H1 (cell line): ENCODE measurements at regions not wholly inside any gene's neighbourhood (a gene's known extent, or its start where the extent isn't known, plus 50 kb on each side); places are given as distances from the start of the nearest gene placed in this dataset.

Source experiments
- CTCF ChIA-PET: fragments of 300-600 bp; sonication (Branson Sonifier 250); formaldehyde crosslinking; loops from one replicate; lab custom pipeline; 2021; ENCODE audit not compliant: partially characterized antibody; lab: Charles Lee
- POLR2A ChIA-PET: fragments of 300-600 bp; sonication (Branson Sonifier 250); formaldehyde crosslinking; loops from one replicate; lab custom pipeline; 2021; ENCODE audit warnings: inconsistent platforms; ENCODE audit not compliant: partially characterized antibody; lab: Charles Lee
- DNase-seq, 2 experiments: peaks; one replicate each; pipeline versions ENCODE4 v3.0.0 to v3.0.0-alpha.2; 2010 to 2022; ENCODE audit warnings: low spot score in 2 of 2, low read depth in 1 of 2, mixed read lengths in 1 of 2
- FAIRE-seq: peaks from 2 replicates; lab custom pipeline; 2011; peaks lifted over from hg19 to GRCh38; lab: Jason Lieb, UNC
- H2AFZ ChIP-seq: 2 replicates; pipeline ENCODE4 v1.8.1; 2012; ENCODE audit warnings: low read length, inconsistent platforms
- H2AK5ac ChIP-seq: 2 replicates; pipeline ENCODE4 v1.6.1; 2013; ENCODE audit warnings: low read depth, low read length
- H2BK120ac ChIP-seq: replicated peaks from 2 replicates; pipeline ENCODE3; 2013; ENCODE audit warnings: low read depth, low read length, inconsistent platforms
- H2BK12ac ChIP-seq: 2 replicates; pipeline ENCODE4 v1.6.1; 2013; ENCODE audit warnings: low read depth, low read length
- H2BK15ac ChIP-seq: 2 replicates; pipeline ENCODE4 v1.6.1; 2013; ENCODE audit warnings: low read length
- H2BK20ac ChIP-seq: 2 replicates; pipeline ENCODE4 v1.6.1; 2013; ENCODE audit warnings: low read length
- H2BK5ac ChIP-seq: 2 replicates; pipeline ENCODE4 v1.6.1; 2013; ENCODE audit warnings: low read depth, low read length
- H3K14ac ChIP-seq: 2 replicates; pipeline ENCODE4 v1.6.1; 2013; ENCODE audit warnings: inconsistent platforms; ENCODE audit not compliant: insufficient read length
- H3K18ac ChIP-seq: 2 replicates; pipeline ENCODE4 v1.6.1; 2013; ENCODE audit warnings: low read length; ENCODE audit errors: extremely low read depth
- H3K23ac ChIP-seq: 2 replicates; pipeline ENCODE4 v1.6.1; 2013; ENCODE audit warnings: inconsistent platforms; ENCODE audit not compliant: insufficient read length
- H3K23me2 ChIP-seq: 2 replicates; pipeline ENCODE4 v1.6.1; 2013; ENCODE audit warnings: low read depth, low read length
- H3K27ac ChIP-seq: 2 replicates; pipeline ENCODE4 v1.6.1; 2011; ENCODE audit warnings: low read depth, low read length, inconsistent platforms
- H3K27me3 ChIP-seq, 4 experiments: replicated peaks in 1 of 4; 1 replicate in 1 of 4; 2 replicates in 3 of 4; pipeline versions ENCODE4 v1.6.1 to v1.8.1; 2011 to 2013; ENCODE audit warnings: low read length in 3 of 4, mild to moderate bottlenecking in 3 of 4, inconsistent platforms in 2 of 4, mixed read lengths in 2 of 4, moderate library complexity in 1 of 4; ENCODE audit not compliant: control insufficient read depth in 3 of 4, insufficient read depth in 3 of 4; ENCODE audit errors: extremely low read depth in 1 of 4
- H3K36me3 ChIP-seq, 4 experiments: 2 replicates each; pipeline versions ENCODE4 v1.6.1 to v1.8.1; 2011 to 2013; ENCODE audit warnings: mild to moderate bottlenecking in 4 of 4, low read length in 3 of 4, moderate library complexity in 2 of 4, control low read depth in 1 of 4, inconsistent platforms in 1 of 4; ENCODE audit not compliant: insufficient read depth in 4 of 4, control insufficient read depth in 2 of 4
- H3K4ac ChIP-seq: replicated peaks from 2 replicates; pipeline ENCODE3; 2013; ENCODE audit warnings: low read length, low read depth, mixed read lengths, inconsistent platforms; ENCODE audit not compliant: insufficient read length
- H3K4me1 ChIP-seq, 4 experiments: replicated peaks in 1 of 4; 1 replicate in 1 of 4; 2 replicates in 3 of 4; pipeline versions ENCODE4 v1.6.1 to v1.8.1; 2011 to 2013; ENCODE audit warnings: low read length in 3 of 4, inconsistent platforms in 2 of 4, mixed read lengths in 1 of 4; ENCODE audit not compliant: insufficient read depth in 4 of 4, control insufficient read depth in 3 of 4
- H3K4me2 ChIP-seq, 2 experiments: 2 replicates each; pipeline versions ENCODE4 v1.6.1 to v1.8.1; 2011 to 2013; ENCODE audit warnings: low read depth in 2 of 2, low read length in 2 of 2, control low read depth in 1 of 2, inconsistent platforms in 1 of 2, mild to moderate bottlenecking in 1 of 2; ENCODE audit not compliant: insufficient read depth in 1 of 2
- H3K4me3 ChIP-seq, 4 experiments: fragments of 200-600, 300-600 bp in 1 of 4; sonication (generic), shearing (Covaris generic), sonication (Bioruptor Twin) in 1 of 4; 2 replicates each; pipeline versions ENCODE4 v1.5.1 to v1.8.1; 2011 to 2016; ENCODE audit warnings: low read length in 4 of 4, low read depth in 3 of 4, control low read depth in 2 of 4, inconsistent platforms in 2 of 4, mild to moderate bottlenecking in 2 of 4, mixed read lengths in 1 of 4, moderate library complexity in 1 of 4; ENCODE audit not compliant: insufficient read depth in 2 of 4; ENCODE audit errors: extremely low read depth in 1 of 4
- H3K56ac ChIP-seq: replicated peaks from 2 replicates; pipeline ENCODE3; 2013; ENCODE audit warnings: low read depth, mild to moderate bottlenecking, mixed read lengths, low read length, inconsistent platforms; ENCODE audit not compliant: insufficient read length
- H3K79me1 ChIP-seq: 2 replicates; pipeline ENCODE4 v1.6.1; 2013; ENCODE audit warnings: low read depth, low read length, control low read depth
- H3K79me2 ChIP-seq, 2 experiments: 2 replicates each; pipeline versions ENCODE4 v1.6.1 to v1.8.1; 2012 to 2013; ENCODE audit warnings: low read length in 2 of 2, mild to moderate bottlenecking in 2 of 2, inconsistent platforms in 1 of 2; ENCODE audit not compliant: insufficient read depth in 2 of 2, control insufficient read depth in 1 of 2
- H3K9ac ChIP-seq, 4 experiments: replicated peaks in 1 of 4; 1 replicate in 1 of 4; 2 replicates in 3 of 4; pipeline versions ENCODE4 v1.6.1 to v1.8.1; 2011 to 2013; ENCODE audit warnings: low read depth in 3 of 4, low read length in 3 of 4, control low read depth in 2 of 4, mild to moderate bottlenecking in 2 of 4, moderate library complexity in 2 of 4, inconsistent platforms in 1 of 4; ENCODE audit errors: extremely low read depth in 1 of 4
- H3K9me3 ChIP-seq, 2 experiments: 2 replicates each; pipeline versions ENCODE4 v1.6.1 to v1.8.1; 2012 to 2013; ENCODE audit warnings: mild to moderate bottlenecking in 2 of 2, moderate library complexity in 2 of 2, control low read depth in 1 of 2, inconsistent platforms in 1 of 2, low read depth in 1 of 2, low read length in 1 of 2, mixed read lengths in 1 of 2; ENCODE audit not compliant: insufficient read depth in 2 of 2
- H4K20me1 ChIP-seq, 2 experiments: replicated peaks in 1 of 2; 2 replicates each; pipeline versions ENCODE3 to v1.8.1; 2011 to 2013; ENCODE audit warnings: inconsistent platforms in 2 of 2, low read length in 2 of 2, mild to moderate bottlenecking in 1 of 2; ENCODE audit not compliant: insufficient read depth in 2 of 2, control insufficient read depth in 1 of 2
- H4K5ac ChIP-seq: 2 replicates; pipeline ENCODE4 v1.6.1; 2013; ENCODE audit warnings: low read length, low read depth, mixed read lengths, inconsistent platforms; ENCODE audit not compliant: insufficient read length
- H4K8ac ChIP-seq: 2 replicates; pipeline ENCODE4 v1.8.0; 2013; ENCODE audit warnings: mild to moderate bottlenecking, moderate library complexity, low read length, inconsistent platforms; ENCODE audit not compliant: insufficient read depth; ENCODE audit errors: extremely low read depth
- H4K91ac ChIP-seq: replicated peaks from 2 replicates; pipeline ENCODE3; 2013; ENCODE audit warnings: low read length, mixed read lengths, inconsistent platforms; ENCODE audit not compliant: insufficient read length
- BACH1 ChIP-seq: IDR thresholded peaks from 2 replicates; pipeline ENCODE4 v1.6.1; 2012; ENCODE audit warnings: low read length, improper control_type of control experiment
- CBX5 ChIP-seq: fragments of 300-800, 300-1000 bp; sonication (generic); IDR thresholded peaks from 2 replicates; pipeline ENCODE4 v1.7.1; 2016; ENCODE audit warnings: antibody characterized with exemption, low read length, low read depth
- CHD2 ChIP-seq: IDR thresholded peaks from 2 replicates; pipeline ENCODE4 v1.6.1; 2012; ENCODE audit warnings: low read length, improper control_type of control experiment
- NANOG ChIP-seq: IDR thresholded peaks from 2 replicates; pipeline ENCODE4 v1.6.1; 2011; ENCODE audit warnings: low read length, low read depth, mild to moderate bottlenecking, inconsistent platforms; ENCODE audit not compliant: insufficient read depth, poor library complexity, severe bottlenecking
- NRF1 ChIP-seq: IDR thresholded peaks from 2 replicates; pipeline ENCODE4 v1.6.1; 2011; ENCODE audit warnings: mild to moderate bottlenecking, low read depth, low read length, improper control_type of control experiment
- POLR2AphosphoS5 ChIP-seq: IDR thresholded peaks from 2 replicates; pipeline ENCODE4 v1.6.1; 2011; ENCODE audit warnings: low read depth, low read length
- SIRT6 ChIP-seq: IDR thresholded peaks from one replicate; pipeline ENCODE4 v1.7.1; 2012; ENCODE audit warnings: low read length, inconsistent platforms
- WGBS, 2 experiments: shearing (Covaris generic) in 1 of 2; methylation state at CpG; one replicate each; pipeline versions ENCODE4 v1.1.6 to v1.1.7; 2013 to 2015; ENCODE audit warnings: low lambda C conversion rate in 2 of 2, mixed read lengths in 2 of 2, inconsistent platforms in 1 of 2, low coverage in 1 of 2, missing lambda C conversion rate in 1 of 2; ENCODE audit not compliant: insufficient replicate concordance in 2 of 2, insufficient coverage in 1 of 2, insufficient read length in 1 of 2; ENCODE audit errors: extremely low coverage in 1 of 2, missing lambda C conversion rate in 1 of 2; 5-methylcytosine and 5-hydroxymethylcytosine counted together
- TF ChIP-seq, protein P1 (sequence below): IDR thresholded peaks from 2 replicates; pipeline ENCODE4 v1.6.1; 2011; ENCODE audit warnings: low read length, improper control_type of control experiment

DNA sequence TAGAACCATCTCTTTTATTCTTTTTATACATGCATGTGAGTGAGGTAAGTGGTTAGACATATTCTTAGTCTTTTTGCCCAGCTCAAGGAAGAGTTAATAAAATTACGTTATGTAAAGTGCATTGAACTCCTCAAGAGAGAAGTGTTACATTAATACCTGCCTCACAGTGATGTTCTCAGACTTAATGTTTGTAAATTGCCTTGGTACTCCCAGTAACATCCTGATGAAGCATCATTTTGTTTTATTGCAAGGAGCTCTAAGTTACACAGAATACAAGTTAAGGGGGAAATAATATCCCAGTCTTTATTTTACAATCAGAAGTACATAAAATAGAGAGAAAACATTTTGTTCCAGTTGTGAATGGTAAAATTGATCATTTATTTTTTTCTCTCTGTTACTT lies 89.5 kb upstream of the ARRDC3 start:
- H3K4me2 ChIP-seq: no peak overlapping the region
- H3K14ac ChIP-seq: no peak overlapping the region
- H2AK5ac ChIP-seq: no peak overlapping the region
- no peak overlapping the region for H2BK15ac ChIP-seq
- no peak overlapping the region for H2BK12ac ChIP-seq
- H4K8ac ChIP-seq: no peak overlapping the region
- FAIRE-seq: no peak
- no peak for TF ChIP-seq BACH1
- TF ChIP-seq, protein P1, sequence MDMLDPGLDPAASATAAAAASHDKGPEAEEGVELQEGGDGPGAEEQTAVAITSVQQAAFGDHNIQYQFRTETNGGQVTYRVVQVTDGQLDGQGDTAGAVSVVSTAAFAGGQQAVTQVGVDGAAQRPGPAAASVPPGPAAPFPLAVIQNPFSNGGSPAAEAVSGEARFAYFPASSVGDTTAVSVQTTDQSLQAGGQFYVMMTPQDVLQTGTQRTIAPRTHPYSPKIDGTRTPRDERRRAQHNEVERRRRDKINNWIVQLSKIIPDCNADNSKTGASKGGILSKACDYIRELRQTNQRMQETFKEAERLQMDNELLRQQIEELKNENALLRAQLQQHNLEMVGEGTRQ: no peak
- TF ChIP-seq CBX5: no peak
- no peak for TF ChIP-seq NRF1
- no peak for TF ChIP-seq CHD2
- no peak for TF ChIP-seq SIRT6
- TF ChIP-seq NANOG: no peak
- no peak for TF ChIP-seq POLR2AphosphoS5
- no peak overlapping the region for H2AFZ ChIP-seq
- no peak overlapping the region for H2BK5ac ChIP-seq
- H3K27ac ChIP-seq: no peak overlapping the region
- H4K5ac ChIP-seq: no peak overlapping the region
- H3K79me2 ChIP-seq: no peaks in the 10 kb centered on the region
- no peaks in the 10 kb centered on the region for H3K23me2 ChIP-seq
- H3K9me3 ChIP-seq: no peaks in the 10 kb centered on the region
- no peak overlapping the region for H2BK120ac ChIP-seq
- H2BK20ac ChIP-seq: no peak overlapping the region
- H4K20me1 ChIP-seq: no peaks in the 10 kb centered on the region
- WGBS, 2 experiments: 88% methylated on average over 1 of the region's 1 CpG; no CpG with 5 or more reads in 1 of the 2 experiments
- no peak overlapping the region for H3K4ac ChIP-seq
- H3K27me3 ChIP-seq: no peaks in the 10 kb centered on the region
- H4K91ac ChIP-seq: no peak overlapping the region
- no peak for DNase-seq
- H3K4me3 ChIP-seq: no peak overlapping the region
- H3K56ac ChIP-seq: no peak overlapping the region
- CTCF ChIA-PET: no interaction called here
- no peak overlapping the region for H3K9ac ChIP-seq
- no peaks in the 10 kb centered on the region for H3K4me1 ChIP-seq
- H3K18ac ChIP-seq: no peak overlapping the region
- no peaks in the 10 kb centered on the region for H3K79me1 ChIP-seq
- H3K36me3 ChIP-seq: no peaks in the 10 kb centered on the region
- H3K23ac ChIP-seq: no peak overlapping the region
- POLR2A ChIA-PET: no interaction called here
